Urinary bladder (tissue), 3 donors: ENCODE measurements at regions not wholly inside any gene's neighbourhood (a gene's known extent, or its start where the extent isn't known, plus 50 kb on each side); places are given as distances from the start of the nearest gene placed in this dataset.

Source experiments
- DNase-seq: peaks from one replicate; pipeline ENCODE4 v3.0.0-alpha.2; 2015; ENCODE audit errors: extremely low spot score
- H3K27ac ChIP-seq: one replicate; pipeline ENCODE4 v1.5.1; 2013; ENCODE audit warnings: low read depth, mild to moderate bottlenecking, moderate library complexity
- H3K36me3 ChIP-seq: one replicate; pipeline ENCODE4 v1.6.1; 2013; ENCODE audit warnings: mild to moderate bottlenecking, moderate library complexity; ENCODE audit not compliant: insufficient read depth
- H3K4me1 ChIP-seq: one replicate; pipeline ENCODE4 v1.6.1; 2013; ENCODE audit warnings: mild to moderate bottlenecking, moderate library complexity; ENCODE audit not compliant: insufficient read depth
- H3K4me3 ChIP-seq: one replicate; pipeline ENCODE4 v1.5.1; 2013; ENCODE audit warnings: low read depth, low read length
- WGBS: extraction: QIAGEN DNeasy Blood & Tissue Kit; methylation state at CpG from one replicate; pipeline ENCODE4 v1.1.7; 2013; 5-methylcytosine and 5-hydroxymethylcytosine counted together
- donor health status: healthy with polysubstance abuse.
- donor health status: healthy.

DNA sequence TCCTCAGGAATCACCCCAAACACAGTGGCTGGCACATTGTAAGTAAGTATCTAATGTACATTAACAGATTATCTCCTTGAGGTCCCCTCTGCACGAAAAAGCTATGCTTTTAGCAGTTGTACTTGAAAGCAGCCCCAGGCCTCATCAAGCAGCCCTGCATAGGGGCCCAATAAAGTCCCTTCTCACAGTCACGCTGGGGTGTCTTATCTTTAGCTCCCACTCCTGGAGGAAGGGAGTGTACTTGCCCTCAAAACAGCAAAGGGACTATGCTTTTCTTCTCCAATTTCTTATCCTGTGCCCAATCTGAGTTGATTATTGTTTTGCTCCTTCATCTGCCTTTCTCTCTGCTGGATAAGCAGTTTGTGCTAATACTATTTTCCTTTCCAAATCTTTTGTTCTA lies 168.8 kb upstream of the PLXNA2 start:
- Histone ChIP-seq H3K27ac (no peak overlapping the region), H3K4me1 (no peaks in the 10 kb centered on the region), H3K36me3 (no peaks in the 10 kb centered on the region), H3K4me3 (no peak overlapping the region)
- WGBS, result 63% methylated on average over 2 of the region's 2 CpGs
- no peak for DNase-seq

DNA sequence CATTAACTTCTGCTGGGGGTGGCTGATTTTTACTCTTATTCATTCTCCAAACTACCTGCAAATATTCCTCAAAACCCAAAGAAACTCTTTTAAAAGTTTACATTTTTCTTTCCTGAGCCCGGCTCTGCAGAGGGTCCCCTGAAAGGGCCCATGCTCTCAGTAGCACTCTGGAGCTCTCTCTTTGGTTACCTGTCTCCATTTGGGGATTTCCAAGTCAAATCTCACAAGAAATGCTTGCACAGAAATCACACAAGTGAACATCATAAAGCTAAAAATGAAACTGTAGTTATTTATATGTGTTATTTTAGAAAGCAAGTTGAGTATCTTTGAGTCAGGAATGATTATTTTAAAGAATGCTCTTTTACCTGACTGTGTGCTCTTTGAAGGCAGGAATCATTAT lies 174.5 kb upstream of the PLXNA2 start:
- Histone ChIP-seq H3K27ac (no peak overlapping the region), H3K4me3 (no peak overlapping the region), H3K36me3 (no peaks in the 10 kb centered on the region), H3K4me1 (no peaks in the 10 kb centered on the region)
- WGBS, result 92% methylated on average over 1 of the region's 1 CpG
- DNase-seq, result no peak

DNA sequence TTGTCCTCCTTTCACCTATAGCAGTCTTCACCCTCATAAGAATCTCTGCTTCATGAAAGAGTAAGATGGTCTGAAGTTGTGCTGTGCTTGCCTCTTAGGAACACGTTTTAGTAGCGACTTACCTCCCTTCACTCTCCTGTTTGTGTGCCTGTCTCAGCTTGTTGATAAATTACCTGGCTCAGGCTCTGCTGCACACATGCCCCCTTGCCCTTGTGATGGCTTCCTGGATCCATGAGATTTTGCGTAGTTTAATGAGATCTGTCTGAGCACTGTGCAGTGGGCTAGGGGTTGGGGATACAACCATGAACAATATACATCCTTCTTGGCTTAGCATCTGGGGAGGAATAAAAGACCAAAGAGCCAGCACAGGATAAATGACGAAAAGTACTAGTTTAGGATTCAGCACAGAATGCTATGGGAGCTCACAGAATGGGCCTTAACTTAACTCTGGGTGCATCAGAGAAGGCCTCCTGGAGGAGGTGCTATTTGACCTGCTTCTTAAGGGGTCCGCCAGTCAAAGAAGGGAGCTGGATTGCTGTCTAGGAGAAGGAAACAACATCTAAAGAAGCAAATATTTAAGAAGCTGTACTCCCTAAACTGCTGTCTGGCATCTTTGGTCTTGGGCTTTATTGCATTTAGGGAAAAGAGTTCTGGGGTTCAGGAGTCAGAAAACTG lies 175.7 kb upstream of the PLXNA2 start:
- no peak for DNase-seq
- H3K4me3 ChIP-seq, result no peak overlapping the region
- WGBS, result 86% methylated on average over 5 of the region's 5 CpGs
- no peaks in the 10 kb centered on the region for H3K36me3 ChIP-seq
- no peak overlapping the region for H3K27ac ChIP-seq
- H3K4me1 ChIP-seq, result no peaks in the 10 kb centered on the region

DNA sequence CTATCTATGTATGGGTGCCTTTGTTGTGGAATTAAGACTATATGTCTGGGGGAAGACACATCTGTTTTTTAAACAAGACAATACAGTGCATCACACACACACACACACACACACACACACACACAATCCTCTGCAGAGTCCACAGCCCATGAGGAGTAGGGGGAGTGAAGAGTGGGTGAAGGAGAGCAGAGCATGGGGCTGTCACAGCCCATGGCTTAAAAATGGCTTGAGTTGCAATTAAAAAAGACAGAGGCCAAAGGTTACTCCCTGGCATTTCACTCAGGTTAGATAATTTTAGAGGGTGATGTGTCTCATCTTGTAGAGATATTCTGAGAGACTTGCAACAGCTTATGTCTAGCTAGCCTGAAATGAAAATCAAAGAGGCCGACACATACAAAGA lies 176.5 kb upstream of the PLXNA2 start:
- Histone ChIP-seq H3K4me3 (no peak overlapping the region), H3K36me3 (no peaks in the 10 kb centered on the region), H3K27ac (no peak overlapping the region), H3K4me1 (no peaks in the 10 kb centered on the region)
- DNase-seq, result no peak
- 94% methylated on average over 1 of the region's 1 CpG for WGBS

DNA sequence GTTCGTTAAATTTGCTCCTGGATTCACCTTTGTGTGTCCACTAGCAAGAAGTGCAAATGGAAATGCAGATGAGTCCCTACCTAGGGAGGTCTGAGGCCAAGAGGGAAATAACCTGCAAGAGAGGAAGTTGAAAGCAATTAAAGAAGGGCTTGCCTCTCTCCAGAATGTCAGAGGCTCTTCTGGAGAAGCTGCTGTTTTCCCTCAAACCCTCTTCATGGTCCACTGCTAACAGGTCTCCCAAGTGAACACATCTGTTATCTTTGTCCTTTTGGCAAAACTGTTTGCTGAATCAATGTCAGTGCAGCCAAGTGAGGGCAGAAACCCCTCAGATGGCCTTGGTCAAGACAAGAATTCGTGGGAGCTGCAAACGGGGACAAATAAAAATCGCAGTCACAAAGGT lies 177.3 kb upstream of the PLXNA2 start:
- DNase-seq, result no peak
- WGBS, result 77% methylated on average over 4 of the region's 4 CpGs
- Histone ChIP-seq H3K27ac (no peak overlapping the region), H3K36me3 (no peaks in the 10 kb centered on the region), H3K4me3 (no peak overlapping the region), H3K4me1 (no peaks in the 10 kb centered on the region)

DNA sequence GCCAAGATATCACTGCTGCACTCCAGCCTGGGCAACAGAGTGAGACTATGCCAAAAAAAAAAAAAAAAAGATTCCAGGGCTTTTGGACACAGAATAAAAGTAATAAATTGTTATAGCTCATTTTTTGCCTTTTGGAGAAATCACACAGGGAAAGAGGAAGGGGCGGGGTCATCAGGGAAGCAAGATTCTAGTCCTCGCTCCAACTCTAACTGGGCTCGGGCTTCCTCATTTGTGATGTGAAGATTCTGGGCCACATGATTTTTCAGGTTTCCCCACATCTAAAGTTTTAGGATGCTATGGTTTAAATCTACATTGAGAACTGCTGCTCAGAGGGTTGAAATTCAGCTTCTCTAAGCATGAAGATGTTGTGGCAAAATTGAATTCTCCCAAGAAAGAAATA lies 179.3 kb upstream of the PLXNA2 start:
- Histone ChIP-seq H3K36me3 (no peaks in the 10 kb centered on the region), H3K4me3 (no peak overlapping the region), H3K4me1 (no peaks in the 10 kb centered on the region), H3K27ac (no peak overlapping the region)
- 76% methylated on average over 3 of the region's 3 CpGs for WGBS
- DNase-seq, result no peak

DNA sequence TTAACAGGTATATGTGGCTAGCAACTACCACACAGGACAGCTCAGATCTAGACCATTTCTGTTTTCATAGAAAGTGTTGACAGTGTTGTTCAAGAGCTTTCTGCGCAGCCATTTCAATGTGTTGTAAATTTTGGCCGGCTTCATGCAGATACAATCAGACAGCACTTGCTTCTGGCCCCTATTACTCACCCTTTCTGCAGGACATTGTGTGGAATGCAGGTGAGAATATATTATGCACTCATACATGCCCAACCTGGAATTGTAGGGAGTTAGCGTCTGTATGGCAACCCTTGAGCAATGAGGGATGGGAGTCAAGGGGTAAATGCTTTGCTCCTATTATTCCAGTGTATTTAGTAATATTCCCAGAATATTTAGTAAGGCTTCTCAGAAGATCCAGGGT lies 180.9 kb upstream of the PLXNA2 start:
- H3K36me3 ChIP-seq, result no peaks in the 10 kb centered on the region
- H3K4me1 ChIP-seq, result no peaks in the 10 kb centered on the region
- H3K4me3 ChIP-seq, result no peak overlapping the region
- no peak overlapping the region for H3K27ac ChIP-seq
- no peak for DNase-seq
- 94% methylated on average over 3 of the region's 3 CpGs for WGBS

DNA sequence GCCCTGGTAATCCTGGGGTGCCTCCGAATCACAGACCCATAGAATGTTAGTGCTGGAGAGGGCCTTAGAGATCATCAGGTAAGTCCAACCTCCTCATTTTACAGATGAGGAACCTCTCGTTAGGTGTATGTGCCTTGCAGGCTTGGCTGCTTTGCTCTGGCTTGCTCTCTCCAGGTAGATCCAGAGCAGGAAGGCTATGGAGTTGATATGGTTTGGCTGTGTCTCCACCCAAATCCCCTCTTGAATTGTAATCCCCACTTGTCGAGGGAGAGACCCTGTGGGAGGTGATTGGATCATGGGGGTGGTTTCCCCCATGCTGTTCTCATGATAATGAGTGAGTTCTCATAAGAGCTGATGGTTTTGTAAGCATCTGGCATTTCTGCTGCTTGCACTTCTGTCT lies 186.0 kb upstream of the PLXNA2 start:
- Histone ChIP-seq H3K4me1 (no peaks in the 10 kb centered on the region), H3K36me3 (no peaks in the 10 kb centered on the region), H3K27ac (no peak overlapping the region), H3K4me3 (no peak overlapping the region)
- no peak for DNase-seq
- 83% methylated on average over 3 of the region's 3 CpGs for WGBS

DNA sequence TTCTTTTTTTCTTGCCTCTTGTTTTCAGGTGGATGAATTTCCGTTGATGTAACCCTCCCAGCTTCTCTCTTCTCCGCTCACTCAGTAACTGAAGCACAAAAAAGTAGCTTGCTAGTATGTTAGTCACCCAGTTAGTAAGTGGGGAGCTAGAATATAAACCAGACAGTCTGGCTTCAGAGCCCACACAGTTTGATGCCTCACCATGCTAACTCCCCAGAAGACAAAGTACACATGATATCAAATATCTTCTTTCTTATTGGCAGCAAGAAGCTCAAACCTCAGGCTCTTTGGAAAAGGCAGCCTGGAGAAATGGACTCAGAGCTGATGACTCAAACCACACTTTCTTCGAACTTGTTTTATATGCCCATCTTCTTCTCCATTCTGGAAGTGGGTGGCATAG lies 187.5 kb upstream of the PLXNA2 start:
- H3K27ac ChIP-seq, result no peak overlapping the region
- H3K4me1 ChIP-seq, result no peaks in the 10 kb centered on the region
- no peak for DNase-seq
- WGBS, result 92% methylated on average over 3 of the region's 3 CpGs
- H3K36me3 ChIP-seq, result no peaks in the 10 kb centered on the region
- H3K4me3 ChIP-seq, result no peak overlapping the region

DNA sequence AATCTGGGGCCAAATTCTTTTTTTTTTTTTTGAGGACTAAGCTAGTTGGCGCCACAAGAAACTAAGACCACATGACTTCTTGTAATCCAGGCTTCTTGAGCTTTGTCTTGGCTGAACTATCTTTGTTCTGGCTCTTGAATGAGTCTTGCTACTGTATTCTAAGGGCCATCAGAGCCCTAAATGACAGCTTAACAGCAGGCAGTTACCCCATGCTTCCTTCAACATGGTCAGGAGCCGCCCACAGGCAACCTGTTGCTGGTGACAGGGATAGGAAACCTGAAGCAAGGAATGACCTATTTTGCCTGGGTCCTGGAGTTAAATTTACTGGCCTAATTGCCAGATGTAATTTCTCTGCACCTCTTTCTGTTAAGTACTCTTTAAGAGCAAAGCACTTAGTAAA lies 188.2 kb upstream of the PLXNA2 start:
- Histone ChIP-seq H3K36me3 (no peaks in the 10 kb centered on the region), H3K4me1 (no peaks in the 10 kb centered on the region), H3K4me3 (no peak overlapping the region), H3K27ac (no peak overlapping the region)
- 92% methylated on average over 2 of the region's 2 CpGs for WGBS
- no peak for DNase-seq

DNA sequence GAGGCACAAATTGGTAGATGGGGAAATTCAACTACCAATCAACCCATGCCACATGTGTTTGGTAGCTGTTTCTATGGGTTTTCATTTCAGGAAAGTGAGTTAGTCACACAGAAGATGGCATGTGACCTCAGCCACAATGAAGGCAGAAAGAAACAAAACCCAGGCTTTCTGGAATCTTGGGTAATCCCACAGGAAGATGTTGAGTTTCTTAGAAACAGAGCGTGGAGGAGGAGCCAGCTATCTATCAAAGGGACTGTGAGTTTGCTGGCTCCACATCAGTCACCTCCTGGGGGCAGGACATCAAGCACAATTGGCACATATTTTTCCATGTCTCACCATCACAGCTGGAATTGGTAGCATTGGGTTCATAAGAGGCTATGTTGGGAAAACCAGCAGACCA lies 188.9 kb upstream of the PLXNA2 start:
- DNase-seq, result no peak
- H3K36me3 ChIP-seq, result no peaks in the 10 kb centered on the region
- no peak overlapping the region for H3K27ac ChIP-seq
- WGBS, result 88% methylated on average over 1 of the region's 1 CpG
- no peak overlapping the region for H3K4me3 ChIP-seq
- H3K4me1 ChIP-seq, result no peaks in the 10 kb centered on the region

DNA sequence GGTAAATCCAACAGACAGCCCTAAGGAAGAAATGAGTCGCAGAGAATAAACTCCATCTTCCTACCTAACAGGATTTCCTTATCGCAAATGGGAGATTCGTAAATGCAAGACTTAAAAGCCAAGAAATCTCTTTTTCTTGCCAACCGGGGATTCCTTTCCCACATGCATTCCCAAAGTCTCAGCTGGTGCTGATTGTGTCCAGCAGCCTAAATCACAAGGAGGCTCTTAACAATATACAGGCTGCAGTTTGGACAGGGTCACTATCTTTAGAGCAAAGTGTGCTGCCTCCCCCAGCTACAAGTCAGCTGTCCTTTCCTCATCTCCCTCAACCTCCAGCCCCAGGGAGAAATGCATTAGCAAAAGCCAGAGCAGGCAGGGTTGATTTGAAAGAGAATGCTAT lies 189.8 kb upstream of the PLXNA2 start:
- 29% methylated on average over 4 of the region's 4 CpGs for WGBS
- H3K4me3 ChIP-seq, result no peak overlapping the region
- DNase-seq, result no peak

DNA sequence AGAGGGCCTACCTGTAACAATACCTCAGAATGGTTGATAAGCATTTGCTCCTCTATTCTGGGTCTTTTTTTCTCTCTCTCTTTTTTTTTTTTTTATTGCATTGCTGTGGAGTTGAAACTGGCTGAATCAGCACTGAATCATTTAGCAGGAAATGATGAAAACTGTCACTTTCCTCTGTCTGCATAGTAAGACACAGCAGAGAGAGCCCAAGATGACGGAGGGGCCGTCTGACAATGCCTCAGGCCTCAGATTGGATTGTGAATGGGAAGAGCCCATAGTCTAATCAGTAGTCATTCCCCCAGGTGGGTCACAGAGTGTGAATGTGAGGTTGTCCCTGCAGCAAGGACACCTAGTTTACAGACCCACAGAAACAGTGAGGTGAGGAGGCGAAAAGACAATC lies 193.2 kb upstream of the PLXNA2 start:
- Histone ChIP-seq H3K36me3 (no peaks in the 10 kb centered on the region), H3K4me1 (no peaks in the 10 kb centered on the region), H3K4me3 (no peak overlapping the region), H3K27ac (no peak overlapping the region)
- DNase-seq, result no peak
- WGBS, result 83% methylated on average over 3 of the region's 3 CpGs

More for the DNA sequence above, 189.8 kb upstream of the PLXNA2 start:
- Histone ChIP-seq H3K36me3 (no peaks in the 10 kb centered on the region), H3K27ac (no peak overlapping the region), H3K4me1 (no peaks in the 10 kb centered on the region)

DNA sequence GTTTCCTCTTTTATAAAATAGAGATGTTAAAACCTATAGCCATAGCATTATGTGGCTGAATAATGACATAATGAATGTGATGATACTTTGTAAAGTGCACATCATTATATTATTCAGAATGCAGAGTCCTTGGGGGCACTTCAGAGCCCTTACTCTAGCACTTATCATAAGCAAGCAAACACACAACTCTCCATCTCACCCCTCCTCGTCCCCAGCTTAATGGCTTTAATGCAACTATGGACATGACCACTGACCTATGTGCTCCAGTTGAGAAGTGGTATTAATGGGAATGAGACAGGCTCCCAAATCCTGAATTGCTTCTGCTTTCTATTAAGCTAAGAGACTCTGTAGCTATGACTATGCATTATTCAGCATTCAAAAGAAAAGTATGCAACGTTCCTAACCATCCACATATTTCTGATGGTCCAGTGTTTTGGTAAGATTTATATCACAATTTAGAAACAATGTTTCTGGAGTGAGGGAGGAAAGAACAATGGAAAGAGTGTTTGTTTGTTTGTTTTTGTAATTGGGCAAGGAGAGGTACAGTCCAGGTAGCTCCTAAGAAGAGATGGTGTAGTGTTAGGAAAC lies 194.0 kb upstream of the PLXNA2 start:
- no peak for DNase-seq
- H3K27ac ChIP-seq, result no peak overlapping the region
- H3K36me3 ChIP-seq, result no peaks in the 10 kb centered on the region
- 48% methylated on average over 2 of the region's 2 CpGs for WGBS
- H3K4me1 ChIP-seq, result no peaks in the 10 kb centered on the region
- no peak overlapping the region for H3K4me3 ChIP-seq

DNA sequence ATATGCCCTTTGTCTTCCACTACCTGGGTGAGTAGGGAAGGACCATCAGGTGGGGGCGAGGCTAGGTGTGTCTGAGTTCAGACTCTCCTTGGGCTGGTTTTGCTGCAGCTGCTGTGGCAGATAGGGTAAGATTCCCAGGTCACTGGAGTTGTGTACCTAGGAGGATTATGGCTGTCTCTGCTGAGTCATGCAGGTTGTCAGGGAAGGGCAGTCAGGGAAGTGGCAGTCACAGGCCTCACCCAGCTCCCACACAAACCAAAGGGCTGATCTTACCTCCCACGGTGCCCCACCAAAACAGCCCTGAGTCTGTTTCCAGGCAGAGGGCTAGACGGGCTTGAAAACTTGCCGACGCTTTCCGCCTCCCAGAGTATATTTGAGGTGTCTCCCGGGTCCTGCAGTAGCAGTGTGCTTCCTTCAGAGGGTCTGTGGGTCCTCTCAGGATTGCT lies 201.6 kb upstream of the PLXNA2 start:
- no peak overlapping the region for H3K4me3 ChIP-seq
- H3K27ac ChIP-seq, result no peak overlapping the region
- DNase-seq, result no peak
- H3K4me1 ChIP-seq, result no peaks in the 10 kb centered on the region
- 61% methylated on average over 7 of the region's 7 CpGs for WGBS
- H3K36me3 ChIP-seq, result no peaks in the 10 kb centered on the region
